NCI-H82 treated with DMSO at 0.1 percent for 48 hours (cell line): ENCODE measurements at regions not wholly inside any gene's neighbourhood (a gene's known extent, or its start where the extent isn't known, plus 50 kb on each side); places are given as distances from the start of the nearest gene placed in this dataset.

ENCODE experiments used
- DNase-seq: peaks from one replicate; lab custom pipeline; 2025; ENCODE audit not compliant: unreplicated experiment; lab: John Stamatoyannopoulos, UW

DNA sequence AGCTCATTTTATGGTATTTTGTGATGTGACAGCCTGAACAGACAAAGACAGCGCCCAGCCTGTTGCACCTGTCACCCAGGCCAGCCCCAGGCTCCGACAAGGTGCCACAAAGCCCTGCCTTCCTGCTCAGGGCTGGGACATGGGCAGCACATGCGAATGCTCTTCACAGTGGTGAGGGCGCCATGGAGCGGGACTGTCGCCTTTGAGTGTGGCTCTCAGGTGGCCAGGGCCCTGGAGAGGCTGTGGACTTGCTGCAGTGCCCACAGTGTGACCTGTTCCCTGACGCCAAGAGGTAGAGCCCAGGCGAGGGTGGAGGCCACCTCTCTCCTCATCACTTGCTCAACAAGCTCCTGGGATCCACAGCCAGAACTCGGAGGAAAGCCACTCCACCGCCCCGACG is 346.3 kb downstream of the SHANK2 start:
- DNase-seq: no peak

DNA sequence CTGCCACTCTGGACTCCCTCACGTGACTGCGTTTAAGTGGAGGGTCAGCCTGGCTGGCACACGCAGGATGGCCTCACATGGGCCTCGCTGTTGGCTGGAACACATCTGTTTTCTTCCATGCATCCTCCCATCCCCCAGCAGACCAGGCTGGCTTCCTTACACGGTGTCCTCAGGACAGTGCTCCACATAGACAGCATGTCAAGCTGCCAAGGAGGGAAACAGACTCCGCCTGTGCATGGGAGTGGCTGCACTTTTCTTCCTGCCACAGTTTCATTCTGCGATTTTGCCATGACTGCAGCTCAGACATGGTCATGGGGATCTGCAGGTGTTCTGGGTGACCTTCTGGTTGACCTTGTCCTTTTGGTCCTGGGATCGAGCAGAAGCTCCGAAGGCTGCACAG is 344.2 kb downstream of the SHANK2 start:
- DNase-seq: no peak

DNA sequence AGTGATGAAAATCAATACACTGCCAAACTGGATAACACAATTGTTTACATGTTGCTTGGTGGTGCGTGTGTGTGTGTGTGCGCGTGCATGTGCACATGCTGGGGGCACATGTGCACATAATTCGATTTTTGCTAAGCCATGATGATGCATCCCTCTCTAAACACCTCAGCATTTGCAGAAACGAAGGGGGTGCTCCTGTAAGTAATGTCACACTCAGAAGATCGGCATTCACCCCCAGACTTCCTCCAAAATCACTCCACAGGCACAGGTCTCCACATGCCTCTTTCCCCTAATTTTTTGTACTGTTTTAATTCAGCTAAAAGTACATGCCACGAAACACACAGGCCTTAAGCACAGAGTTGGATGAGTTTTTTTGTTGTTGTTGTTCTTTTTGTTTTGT is 341.5 kb downstream of the SHANK2 start:
- DNase-seq: no peak

DNA sequence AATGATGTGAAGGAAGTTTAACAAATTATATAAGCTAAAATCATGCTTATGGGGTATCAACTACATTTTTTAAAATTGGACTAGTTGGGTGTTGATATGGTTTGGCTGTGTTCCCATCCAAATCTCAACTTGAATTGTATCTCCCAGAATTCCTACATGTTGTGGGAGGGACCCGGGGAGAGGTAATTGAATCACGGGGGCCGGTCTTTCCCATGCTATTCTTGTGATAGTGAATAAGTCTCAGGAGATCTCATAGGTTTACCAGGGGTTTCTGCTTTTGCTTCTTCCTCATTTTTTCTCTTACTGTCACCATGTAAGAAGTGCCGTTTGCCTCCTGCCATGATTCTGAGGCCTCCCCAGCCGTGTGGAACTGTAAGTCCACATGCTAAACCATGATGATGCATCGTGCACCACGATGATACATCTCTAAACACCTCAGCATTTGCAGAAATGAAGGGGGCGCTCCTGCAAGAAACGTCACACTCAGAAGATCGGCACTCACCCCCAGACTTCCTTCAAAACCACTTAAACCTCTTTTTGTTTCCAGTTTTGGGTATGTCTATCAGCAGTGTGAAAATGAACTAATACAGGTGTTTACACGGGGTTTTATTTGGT is 340.0 kb downstream of the SHANK2 start:
- DNase-seq: no peak

DNA sequence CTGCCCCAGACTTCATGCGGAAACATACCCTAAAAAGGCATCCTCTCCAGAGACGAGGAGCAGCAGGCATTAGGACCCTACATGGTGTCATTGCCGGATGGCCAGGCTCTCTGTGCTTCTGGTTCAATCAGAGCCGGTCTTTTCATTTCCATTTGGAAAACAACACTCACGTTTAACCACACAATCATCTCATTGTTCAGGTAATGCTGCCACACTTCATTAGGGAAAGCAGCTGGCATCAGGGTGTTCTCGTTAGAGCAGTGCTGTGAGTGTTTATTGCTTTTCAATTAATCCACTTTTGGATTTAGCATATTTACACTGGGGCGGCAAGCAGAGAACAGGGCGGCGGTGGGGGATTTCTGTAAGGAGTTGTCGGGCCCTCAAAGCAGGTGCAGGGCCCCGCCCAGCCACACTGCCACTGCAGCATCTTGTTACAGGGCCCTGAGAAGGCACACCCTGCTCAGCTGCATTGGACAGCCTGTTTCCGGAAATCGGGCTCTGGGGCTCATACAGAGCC is 338.6 kb downstream of the SHANK2 start:
- DNase-seq: peak; percentile 12

DNA sequence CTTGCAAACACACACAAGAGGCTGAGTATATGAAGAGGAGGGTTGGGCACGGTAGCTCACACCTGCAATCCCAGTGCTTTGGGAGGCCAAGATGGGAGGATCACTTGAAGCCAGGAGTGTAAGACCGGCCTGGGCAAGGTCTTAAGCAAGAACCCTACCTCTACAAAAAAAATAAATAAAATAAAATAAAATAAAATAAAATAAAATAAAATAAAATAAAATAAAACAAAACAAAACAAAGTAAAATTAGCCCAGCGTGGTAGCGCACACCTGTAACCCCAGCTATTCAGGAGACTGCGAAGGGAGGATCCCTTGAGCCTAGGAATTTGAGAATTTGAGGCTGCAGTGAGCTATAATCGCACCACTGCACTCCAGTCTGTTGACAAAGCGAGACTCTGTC is 337.9 kb downstream of the SHANK2 start:
- DNase-seq: no peak

DNA sequence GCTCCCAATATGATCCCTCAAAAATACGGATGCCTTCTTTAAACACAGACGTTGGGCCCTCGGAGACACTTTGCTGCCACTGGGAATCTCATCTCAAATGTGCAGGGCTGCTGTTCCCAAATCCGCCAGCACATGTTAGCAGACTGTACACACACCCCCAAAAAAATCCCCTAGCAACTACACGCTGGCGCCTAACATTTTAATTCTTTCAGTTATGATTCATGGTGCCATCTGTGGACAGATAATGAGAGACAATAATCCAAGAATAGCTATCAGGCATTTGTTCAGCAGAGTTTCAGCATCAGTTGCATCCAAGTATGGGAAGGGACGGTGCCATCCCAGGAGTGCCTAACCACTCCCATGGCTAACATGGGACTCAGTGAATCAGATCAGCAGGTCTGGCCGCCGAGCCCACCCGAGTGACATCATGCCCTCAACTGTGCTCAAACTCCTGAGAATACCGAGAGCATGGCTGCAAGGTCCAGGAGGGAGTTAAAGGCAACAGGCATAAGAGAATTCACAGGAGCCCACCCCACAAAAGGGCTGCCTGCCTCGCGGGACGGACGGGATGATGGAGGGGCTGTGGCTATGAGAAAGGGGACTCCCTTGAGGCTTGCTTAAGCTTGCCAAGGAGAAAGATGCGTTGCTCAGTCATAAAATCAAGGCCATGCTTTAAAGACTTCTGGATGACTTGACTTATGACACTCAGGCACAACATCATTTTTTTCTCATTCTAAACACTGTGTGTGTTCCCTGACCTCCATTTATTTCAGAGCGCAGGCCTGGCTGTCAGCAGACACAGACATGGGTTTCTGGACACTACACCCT is 337.0 kb downstream of the SHANK2 start:
- DNase-seq: no peak

DNA sequence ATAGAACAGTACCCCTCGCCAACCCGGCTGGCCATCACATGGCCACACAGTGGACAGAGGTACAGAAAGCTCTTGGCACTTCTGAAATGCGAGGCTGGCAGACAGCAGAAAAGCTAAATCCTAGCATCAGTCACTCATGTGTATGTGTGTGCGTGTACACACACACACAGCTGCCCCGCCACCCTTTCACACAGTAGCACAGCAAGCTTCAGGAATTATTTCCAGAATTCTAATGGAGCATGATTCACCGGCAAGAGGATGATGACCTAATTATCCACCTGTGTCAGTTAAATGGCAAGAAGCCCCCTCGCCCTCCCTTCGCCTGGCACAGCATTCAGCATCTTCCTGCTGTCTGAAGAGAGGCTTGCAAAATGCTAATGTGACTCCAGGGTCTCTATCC is 336.0 kb downstream of the SHANK2 start:
- no peak for DNase-seq

DNA sequence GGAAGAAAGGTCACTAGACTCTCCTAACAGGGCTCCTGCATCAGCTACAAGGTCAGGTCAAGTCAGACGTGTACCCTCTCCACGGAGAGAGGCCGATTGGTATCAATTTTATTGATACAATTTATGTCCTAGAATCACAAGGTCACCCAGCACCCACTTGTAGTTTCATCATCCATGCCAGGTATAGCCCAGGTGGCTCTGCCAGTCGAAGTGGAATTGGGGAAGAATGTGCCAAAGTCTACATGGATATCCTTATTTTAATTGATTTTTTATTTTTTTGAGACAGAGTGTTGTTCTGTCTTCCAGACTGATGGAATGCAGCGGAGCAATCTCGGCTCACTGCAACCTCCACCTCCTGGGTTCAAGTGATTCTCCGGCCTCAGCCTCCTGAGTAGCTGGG is 334.1 kb downstream of the SHANK2 start:
- DNase-seq: no peak

DNA sequence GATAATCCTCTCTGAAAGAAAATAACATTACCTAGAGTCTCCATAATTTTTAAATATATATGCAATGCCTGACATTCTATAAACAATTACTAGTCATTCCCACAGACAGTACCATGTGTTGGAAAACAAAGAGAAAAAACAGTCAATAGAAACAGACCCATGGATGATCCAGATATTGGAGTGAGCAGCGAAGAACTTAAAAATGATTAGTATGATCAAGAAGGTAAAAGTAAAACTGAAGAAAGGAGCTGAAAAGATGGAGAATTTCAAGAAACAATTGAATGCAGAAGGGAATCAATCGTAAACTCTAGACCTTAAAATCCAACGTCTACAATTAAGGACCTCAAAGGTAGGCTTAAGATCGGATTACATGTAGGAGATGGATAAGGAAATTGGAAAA is 330.6 kb downstream of the SHANK2 start:
- no peak for DNase-seq

DNA sequence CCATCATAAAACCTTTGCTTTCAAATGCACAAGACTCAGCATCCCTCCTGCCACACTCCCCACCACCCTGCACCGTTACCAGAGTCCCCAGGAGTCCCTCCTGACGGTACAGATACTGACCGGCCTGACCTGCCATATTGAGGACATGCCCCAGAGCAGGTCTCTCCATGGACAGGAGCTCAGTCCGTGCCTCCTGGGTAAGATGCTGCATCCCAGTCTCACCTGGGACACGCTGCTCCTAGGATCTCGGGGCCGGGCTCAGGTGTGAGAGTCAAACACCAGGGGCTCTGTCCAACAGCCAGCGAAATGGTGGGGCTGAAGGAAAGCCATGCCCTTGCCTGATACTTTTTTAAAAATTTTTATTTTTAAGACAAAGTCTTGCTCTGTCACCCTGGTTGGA is 328.3 kb downstream of the SHANK2 start:
- DNase-seq: no peak

DNA sequence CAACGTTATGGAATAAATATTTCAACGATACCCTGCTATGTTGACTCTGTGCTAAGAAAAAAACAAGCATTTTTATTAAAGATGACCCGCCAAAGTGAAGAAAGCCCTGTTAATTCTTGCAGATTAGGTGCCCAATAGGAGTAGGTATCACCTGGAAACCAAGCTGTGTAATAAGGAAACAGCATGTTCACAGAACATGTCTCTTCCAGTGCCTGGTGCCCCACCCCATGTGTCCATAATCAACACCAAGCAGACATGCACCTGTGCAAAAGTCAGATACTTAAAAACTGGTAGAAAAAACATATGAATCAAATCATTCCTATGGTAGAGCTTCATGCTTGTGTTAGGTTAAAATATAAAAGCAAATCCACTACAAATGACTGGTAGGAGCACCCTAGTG is 327.1 kb downstream of the SHANK2 start:
- DNase-seq: no peak

DNA sequence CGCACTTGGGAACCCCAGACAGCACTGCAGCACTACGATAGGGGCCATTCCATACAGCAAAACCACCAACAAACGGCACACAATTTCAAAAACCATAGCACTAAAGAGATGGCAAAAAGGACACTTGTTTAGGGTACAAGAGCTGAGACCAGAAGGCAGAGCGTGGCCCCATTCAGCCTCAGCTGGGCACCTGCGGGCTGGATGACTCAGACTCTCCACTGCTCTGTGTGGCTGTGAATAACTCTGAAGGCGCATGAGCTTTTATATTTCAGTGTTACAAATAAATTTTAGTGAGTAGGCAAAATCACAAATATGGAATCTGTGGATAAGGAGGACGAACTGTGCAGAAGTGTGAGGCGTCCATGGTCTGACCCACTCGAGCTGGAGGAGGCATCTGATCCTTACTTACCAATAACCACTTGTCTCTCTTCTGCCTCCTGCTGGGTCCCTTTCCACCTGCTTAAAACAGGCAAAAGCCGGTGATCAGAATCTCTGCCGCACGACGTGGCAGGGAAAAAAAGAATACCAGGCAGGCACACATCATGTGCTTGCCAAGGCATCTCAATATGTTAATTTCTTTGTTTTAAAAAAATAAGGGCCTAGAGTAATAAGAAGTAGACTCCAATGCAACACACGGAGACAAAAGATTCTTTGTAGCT is 325.7 kb downstream of the SHANK2 start:
- no peak for DNase-seq

DNA sequence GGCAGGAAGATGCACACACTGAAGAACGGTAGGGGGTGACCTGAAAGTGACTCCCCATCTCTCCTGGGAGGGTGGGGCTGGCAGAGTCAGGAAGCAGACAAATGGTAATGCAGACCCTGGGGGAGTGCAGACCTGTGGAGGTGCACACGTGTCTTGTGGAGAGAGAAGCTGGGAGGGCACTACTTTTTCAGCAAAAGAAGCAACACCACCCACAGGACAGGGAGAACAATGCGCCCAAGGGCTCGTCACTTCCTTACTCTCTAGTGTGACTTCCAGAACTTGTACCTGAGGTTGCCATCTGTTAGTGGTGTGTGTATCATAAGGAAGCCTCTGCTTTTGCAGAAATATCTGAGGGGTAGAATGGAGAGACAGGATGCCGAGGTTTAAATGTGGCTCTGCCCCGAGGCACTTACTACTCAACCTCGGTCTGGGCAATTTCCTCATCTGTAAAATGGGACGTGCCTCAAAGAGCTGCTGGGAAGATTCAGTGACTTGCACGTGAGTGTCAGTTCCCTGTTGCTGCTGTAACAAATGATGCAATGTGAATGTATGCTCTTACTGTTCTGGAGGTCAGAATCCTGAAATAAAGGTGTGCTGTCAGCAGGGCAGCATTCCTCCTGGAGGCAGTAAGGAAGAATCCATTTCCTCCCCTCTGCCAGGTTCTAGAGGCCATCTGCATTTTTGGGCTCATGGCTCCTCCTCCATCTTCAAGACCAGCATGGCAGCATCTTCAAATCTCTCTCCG is 323.4 kb downstream of the SHANK2 start:
- DNase-seq: no peak

DNA sequence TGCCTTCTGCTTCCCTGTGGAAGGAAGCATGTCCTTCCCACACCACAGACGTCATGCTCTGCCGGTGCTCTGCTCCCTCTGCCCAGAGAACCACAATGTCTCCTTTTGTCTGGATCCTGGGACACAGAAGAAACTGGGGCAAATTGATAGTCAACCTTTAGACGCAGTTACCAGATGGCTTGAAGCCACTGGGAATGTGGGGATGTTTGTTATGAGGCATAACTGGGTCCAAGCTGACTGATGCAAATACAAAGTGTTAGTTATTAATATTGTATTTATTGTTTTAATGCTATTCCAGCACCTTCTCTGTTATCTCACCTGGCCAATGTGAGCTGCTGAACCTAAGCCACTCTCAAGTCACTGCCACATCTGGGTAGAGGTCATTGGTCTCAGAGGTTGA is 322.2 kb downstream of the SHANK2 start:
- no peak for DNase-seq

DNA sequence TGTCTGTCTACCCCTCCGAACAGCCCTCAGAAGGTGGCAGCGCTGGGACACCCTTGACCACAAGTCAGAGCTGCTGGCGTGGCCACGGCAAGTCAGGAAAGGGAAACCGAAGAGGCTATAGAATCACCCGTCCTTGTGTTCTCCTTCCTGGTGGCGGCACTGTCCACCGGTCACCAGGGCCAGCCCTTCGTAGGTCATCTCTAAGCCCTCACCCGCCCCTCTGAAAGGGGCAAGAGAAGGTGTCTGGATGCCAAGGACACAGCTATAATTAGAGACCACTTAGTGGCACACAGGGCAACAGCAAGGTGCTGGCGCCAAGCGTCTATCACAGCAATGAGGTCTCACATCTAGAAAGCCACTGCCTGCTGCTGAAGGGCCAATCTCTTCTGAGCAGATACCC is 320.9 kb downstream of the SHANK2 start:
- DNase-seq: no peak

DNA sequence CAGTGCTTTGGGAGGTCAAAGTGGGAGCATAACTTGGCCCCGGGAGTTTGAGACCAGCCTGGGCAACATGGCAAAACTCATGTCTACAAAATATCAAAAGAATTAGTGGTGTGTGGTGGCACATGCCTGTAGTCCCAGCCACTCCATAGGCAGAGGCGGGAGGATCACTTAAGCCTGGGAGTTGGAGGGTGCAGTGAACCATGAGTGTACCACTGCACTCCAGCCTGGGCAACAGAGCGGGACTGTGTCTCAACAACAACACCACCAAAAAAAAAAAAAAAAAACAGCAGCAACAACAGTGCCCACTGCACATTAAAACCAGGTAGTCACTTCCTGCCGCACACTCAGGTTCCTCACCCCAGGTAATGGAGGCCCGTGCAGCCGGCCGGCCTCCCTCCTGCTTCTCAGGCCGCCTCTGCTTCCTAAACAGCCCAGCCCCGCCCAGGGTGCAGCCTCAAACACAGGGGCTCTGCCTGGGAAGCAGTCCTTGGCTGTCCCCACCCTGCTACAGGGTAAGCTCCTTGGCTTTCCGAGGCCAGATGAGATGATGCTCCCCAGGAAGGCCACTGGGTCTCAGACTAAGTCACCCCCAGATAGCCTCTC is 318.3 kb downstream of the SHANK2 start:
- DNase-seq: no peak

DNA sequence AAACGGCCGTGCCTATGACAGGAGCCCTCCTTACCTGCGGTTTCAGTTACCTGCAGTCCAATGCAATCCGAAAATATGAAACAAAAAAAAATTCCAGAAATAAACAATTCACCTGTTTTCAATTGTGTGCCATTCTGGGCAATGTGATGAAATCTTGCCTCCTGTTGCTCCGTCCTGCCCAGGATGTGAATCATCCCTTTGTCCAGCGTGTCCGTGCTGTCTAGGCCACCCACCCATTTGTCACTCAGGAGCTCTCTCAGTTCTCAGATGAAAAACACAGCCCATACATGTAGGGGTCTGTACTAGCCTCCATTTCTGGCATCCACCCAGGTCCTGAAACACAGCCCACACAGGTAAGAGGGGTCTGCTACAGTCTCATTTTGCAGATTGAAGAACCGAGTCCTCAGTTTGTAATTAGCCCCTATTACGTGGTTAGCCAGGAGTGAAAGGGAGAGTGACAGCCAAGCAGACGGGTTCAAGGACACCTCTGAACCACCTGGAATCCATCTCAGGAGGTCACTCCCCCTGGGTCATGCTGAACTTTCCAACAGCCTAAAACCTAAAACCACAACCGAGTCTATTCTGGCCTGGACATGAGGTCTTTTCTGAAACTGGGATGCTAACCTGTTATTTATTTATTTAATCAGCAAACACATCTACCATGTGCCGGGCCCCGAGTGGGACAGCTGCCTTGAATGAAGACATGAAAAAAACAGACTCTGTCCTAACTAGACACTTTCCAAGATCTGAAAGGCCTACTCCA is 317.2 kb downstream of the SHANK2 start:
- no peak for DNase-seq

DNA sequence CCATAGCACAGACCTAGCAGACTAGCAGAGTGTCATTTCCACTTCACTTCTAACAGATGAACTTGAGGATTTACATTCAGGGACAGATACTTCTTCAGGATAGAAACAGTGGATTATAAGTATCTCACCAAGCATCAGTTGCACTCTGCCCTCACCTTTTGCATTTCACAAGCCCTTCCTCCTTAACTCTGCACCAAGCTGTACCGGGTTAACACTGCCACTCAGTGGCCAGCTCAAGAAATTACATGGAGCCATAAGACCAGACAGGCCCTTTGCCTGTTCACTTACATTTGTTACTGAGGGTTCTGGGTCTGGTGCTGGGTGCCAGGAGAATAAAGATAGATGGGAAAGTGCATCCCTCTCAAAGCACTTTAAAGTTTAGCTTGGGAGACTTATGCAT is 309.8 kb downstream of the SHANK2 start:
- DNase-seq: no peak

DNA sequence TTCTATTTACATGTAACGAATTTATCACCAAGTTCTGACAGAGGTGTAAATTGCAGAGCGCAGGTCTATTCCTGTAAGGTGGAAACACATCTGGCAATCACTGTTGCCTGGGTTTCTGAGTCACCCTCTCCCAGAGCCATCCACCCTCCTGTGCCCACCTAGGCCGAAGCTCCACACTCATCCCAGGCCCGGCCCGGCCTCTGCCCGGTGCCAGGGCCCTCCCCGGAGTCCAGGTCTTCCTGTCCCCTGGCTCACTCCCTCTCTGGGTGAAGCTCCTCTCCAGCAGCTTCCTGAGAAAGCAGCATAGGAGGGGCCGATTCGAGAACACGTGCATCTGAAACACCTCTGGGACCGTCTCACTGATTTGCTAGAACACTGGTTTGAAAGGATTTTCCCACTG is 308.2 kb downstream of the SHANK2 start:
- no peak for DNase-seq
